ENCODE measurements at regions not wholly inside any gene's neighbourhood (a gene's known extent, or its start where the extent isn't known, plus 50 kb on each side); places are given as distances from the start of the nearest gene placed in this dataset.

GRCh38 chr2:240247868-240248720, 107.6 kb upstream of the OTOS start:
- H3K27ac ChIP-seq, result no peak overlapping the region
- DNase-seq, result no peak
- TF ChIP-seq CTCF (IDR thresholded peaks at IDR 0.05; ENCODE audit: low read depth, low read length), result no peak
- no peaks in the 10 kb centered on the region for H3K9me3 ChIP-seq (ENCODE audit: severe bottlenecking)
- no peaks in the 10 kb centered on the region for H3K36me3 ChIP-seq
- H3K27me3 ChIP-seq (ENCODE audit: insufficient read depth, low read depth, severe bottlenecking), result no peaks in the 10 kb centered on the region
- H3K4me3 ChIP-seq (ENCODE audit: low read depth, low read length), result no peak overlapping the region

- DNase-seq, result no peak
Measured at GRCh38 chr2:240248721-240249422, 108.4 kb upstream of the OTOS start.

GRCh38 chr2:240249423-240250149, 109.1 kb upstream of the OTOS start:
- Histone ChIP-seq H3K4me3 (ENCODE audit: low read depth, low read length) (no peak overlapping the region), H3K36me3 (no peaks in the 10 kb centered on the region), H3K9me3 (ENCODE audit: severe bottlenecking) (no peaks in the 10 kb centered on the region), H3K27me3 (ENCODE audit: insufficient read depth, low read depth, severe bottlenecking) (no peaks in the 10 kb centered on the region), H3K27ac (no peak overlapping the region)
- no peak for DNase-seq
- no peak for TF ChIP-seq CTCF (IDR thresholded peaks at IDR 0.05; ENCODE audit: low read depth, low read length)

More at GRCh38 chr2:240248721-240249422, 108.4 kb upstream of the OTOS start:
- Histone ChIP-seq H3K9me3 (ENCODE audit: severe bottlenecking) (no peaks in the 10 kb centered on the region), H3K4me3 (ENCODE audit: low read depth, low read length) (no peak overlapping the region), H3K27ac (no peak overlapping the region), H3K27me3 (ENCODE audit: insufficient read depth, low read depth, severe bottlenecking) (no peaks in the 10 kb centered on the region), H3K36me3 (no peaks in the 10 kb centered on the region)
- no peak for TF ChIP-seq CTCF (IDR thresholded peaks at IDR 0.05; ENCODE audit: low read depth, low read length)

GRCh38 chr2:240250150-240250984, 109.9 kb upstream of the OTOS start:
- Histone ChIP-seq H3K9me3 (ENCODE audit: severe bottlenecking) (no peaks in the 10 kb centered on the region), H3K27me3 (ENCODE audit: insufficient read depth, low read depth, severe bottlenecking) (no peaks in the 10 kb centered on the region), H3K4me3 (ENCODE audit: low read depth, low read length) (no peak overlapping the region), H3K36me3 (no peaks in the 10 kb centered on the region), H3K27ac (no peak overlapping the region)
- TF ChIP-seq CTCF (IDR thresholded peaks at IDR 0.05; ENCODE audit: low read depth, low read length), result no peak
- no peak for DNase-seq
